ENCODE measurements at regions not wholly inside any gene's neighbourhood (a gene's known extent, or its start where the extent isn't known, plus 50 kb on each side); places are given as distances from the start of the nearest gene placed in this dataset.

- no peak for FAIRE-seq
Observed at GRCh38 chr17:71963351-71963750, 157.5 kb upstream of the SOX9 start.

GRCh38 chr17:71963791-71964190 lies 157.0 kb upstream of the SOX9 start:
- FAIRE-seq, result no peak

- FAIRE-seq, result no peak
Observed at GRCh38 chr17:71964559-71964958, 156.3 kb upstream of the SOX9 start.

- no peak for FAIRE-seq
Observed at GRCh38 chr17:71966055-71966454, 154.8 kb upstream of the SOX9 start.

GRCh38 chr17:71966459-71967313 lies 154.1 kb upstream of the SOX9 start:
- FAIRE-seq, result no peak

- FAIRE-seq, result no peak
Observed at GRCh38 chr17:71969500-71969899, 151.3 kb upstream of the SOX9 start.

- no peak for FAIRE-seq
Observed at GRCh38 chr17:71970312-71970711, 150.5 kb upstream of the SOX9 start.

- no peak for FAIRE-seq
Observed at GRCh38 chr17:71974051-71974450, 146.8 kb upstream of the SOX9 start.

GRCh38 chr17:71975331-71975801 lies 145.5 kb upstream of the SOX9 start:
- no peak for FAIRE-seq

GRCh38 chr17:71976011-71976649 lies 144.7 kb upstream of the SOX9 start:
- no peak for FAIRE-seq

GRCh38 chr17:71978435-71978834 lies 142.4 kb upstream of the SOX9 start:
- FAIRE-seq, result no peak

GRCh38 chr17:71980171-71980570 lies 140.6 kb upstream of the SOX9 start:
- FAIRE-seq, result no peak

- no peak for FAIRE-seq
Observed at GRCh38 chr17:71983828-71984227, 137.0 kb upstream of the SOX9 start.

GRCh38 chr17:71985111-71986039 lies 135.4 kb upstream of the SOX9 start:
- no peak for FAIRE-seq

GRCh38 chr17:71986886-71987285 lies 133.9 kb upstream of the SOX9 start:
- no peak for FAIRE-seq

- FAIRE-seq, result no peak
Observed at GRCh38 chr17:71987634-71988033, 133.2 kb upstream of the SOX9 start.

GRCh38 chr17:71989117-71989516 lies 131.7 kb upstream of the SOX9 start:
- no peak for FAIRE-seq

GRCh38 chr17:71993363-71993762 lies 127.5 kb upstream of the SOX9 start:
- no peak for FAIRE-seq

GRCh38 chr17:71995590-71995989 lies 125.2 kb upstream of the SOX9 start:
- no peak for FAIRE-seq

- no peak for FAIRE-seq
Observed at GRCh38 chr17:72004011-72004427, 116.8 kb upstream of the SOX9 start.

GRCh38 chr17:72004611-72005331 lies 116.0 kb upstream of the SOX9 start:
- no peak for FAIRE-seq
